T-helper 2 cell treated with Interferon-gamma antibody and Interleukin-4, amounts not matched to agents 5 μg/mL and 100 μg/mL, for 36 hours (primary cell): ENCODE measurements at regions not wholly inside any gene's neighbourhood (a gene's known extent, or its start where the extent isn't known, plus 50 kb on each side); places are given as distances from the start of the nearest gene placed in this dataset.
A peak's percentile ranks its signal among the peaks of the same experiment; 100 is the strongest.

Experiments
- DNase-seq: peaks from one replicate; pipeline ENCODE4 v3.0.0; 2021; ENCODE audit warnings: low spot score
- H3K27ac Mint-ChIP-seq: one replicate; pipeline ENCODE4 v1.8.0; 2021; ENCODE audit warnings: mild to moderate bottlenecking, mixed read lengths
- H3K27me3 Mint-ChIP-seq: one replicate; pipeline ENCODE4 v1.8.0; 2021; ENCODE audit warnings: low read depth, mixed read lengths
- H3K36me3 Mint-ChIP-seq: one replicate; pipeline ENCODE4 v1.8.0; 2021; ENCODE audit warnings: low read depth, mixed read lengths
- H3K4me1 Mint-ChIP-seq: one replicate; pipeline ENCODE4 v1.8.0; 2021; ENCODE audit warnings: low read depth, mixed read lengths
- H3K4me3 Mint-ChIP-seq: one replicate; pipeline ENCODE4 v1.8.0; 2022; ENCODE audit warnings: mild to moderate bottlenecking, moderate library complexity, mixed read lengths
- H3K9me3 Mint-ChIP-seq: one replicate; pipeline ENCODE4 v1.8.0; 2021; ENCODE audit warnings: mixed read lengths

DNA sequence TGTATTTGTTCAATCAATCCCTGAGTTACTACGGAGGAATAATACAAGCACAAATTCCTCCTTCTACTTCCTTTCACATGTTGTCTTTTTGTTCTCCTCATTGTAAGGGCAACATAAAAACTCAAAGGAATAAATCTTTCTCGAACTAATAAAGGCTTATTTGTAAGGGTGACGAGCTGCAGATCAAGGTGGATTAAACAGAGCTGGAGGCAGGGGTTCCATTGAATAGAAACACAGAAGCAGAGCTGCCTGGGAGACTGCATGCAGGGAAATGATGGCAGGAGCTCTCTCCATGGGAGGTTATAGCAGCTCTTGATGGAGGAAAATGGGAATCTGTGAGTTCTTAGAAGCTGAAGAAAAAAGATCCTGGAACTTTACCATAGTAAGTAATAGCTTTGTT lies 160.2 kb downstream of the CYYR1 start:
- peaks cover 10% of the 10 kb centered on the region for H3K4me1 Mint-ChIP-seq
- DNase-seq, result no peak
- no peaks in the 10 kb centered on the region for H3K27me3 Mint-ChIP-seq
- no peaks in the 10 kb centered on the region for H3K36me3 Mint-ChIP-seq
- H3K9me3 Mint-ChIP-seq, result no peaks in the 10 kb centered on the region
- H3K4me3 Mint-ChIP-seq, result no peak overlapping the region
- no peak overlapping the region for H3K27ac Mint-ChIP-seq

DNA sequence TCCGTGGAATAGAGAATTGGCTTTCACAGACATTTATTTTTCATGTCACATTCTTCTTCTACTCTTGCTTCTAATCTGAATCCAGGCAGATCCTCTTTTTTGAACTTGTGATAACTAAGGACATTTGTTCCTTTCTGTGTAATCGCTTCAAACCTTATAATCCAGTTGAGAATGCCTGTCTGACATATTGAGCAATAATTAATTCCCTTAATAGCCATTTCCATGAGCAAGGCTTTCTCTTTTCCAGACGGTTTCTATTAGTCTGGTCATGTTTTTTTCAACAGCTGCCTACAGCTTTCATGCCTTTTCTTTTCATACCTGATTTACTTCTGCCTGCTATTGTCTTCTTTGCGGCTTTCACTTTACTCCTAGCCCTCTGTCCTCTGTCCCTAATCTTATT lies 163.4 kb downstream of the CYYR1 start:
- no peaks in the 10 kb centered on the region for H3K36me3 Mint-ChIP-seq
- DNase-seq, result no peak
- no peak overlapping the region for H3K27ac Mint-ChIP-seq
- H3K27me3 Mint-ChIP-seq, result no peaks in the 10 kb centered on the region
- no peak overlapping the region for H3K4me3 Mint-ChIP-seq
- H3K9me3 Mint-ChIP-seq, result no peaks in the 10 kb centered on the region
- H3K4me1 Mint-ChIP-seq, result peaks cover 24% of the 10 kb centered on the region

DNA sequence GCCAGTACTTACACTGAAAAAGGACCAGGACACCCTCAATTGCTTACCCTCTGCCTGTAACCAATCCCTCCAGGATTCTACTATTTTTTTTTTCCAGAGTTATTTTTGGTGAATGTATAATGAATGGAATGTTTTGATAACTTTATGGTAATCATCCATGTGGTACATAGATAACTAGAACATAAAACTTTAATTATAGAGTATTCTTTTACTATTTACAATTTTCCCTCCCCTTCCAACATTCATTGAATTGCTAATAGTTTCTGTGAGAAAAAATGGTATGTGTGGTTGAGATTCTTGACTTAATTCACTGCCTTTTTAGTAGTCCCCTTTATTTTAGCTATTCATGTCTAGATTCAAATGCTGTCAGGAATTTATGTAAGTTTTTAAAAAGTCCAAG lies 164.6 kb downstream of the CYYR1 start:
- no peaks in the 10 kb centered on the region for H3K9me3 Mint-ChIP-seq
- no peak overlapping the region for H3K27ac Mint-ChIP-seq
- no peak overlapping the region for H3K4me3 Mint-ChIP-seq
- H3K4me1 Mint-ChIP-seq, result peaks cover 24% of the 10 kb centered on the region
- no peaks in the 10 kb centered on the region for H3K36me3 Mint-ChIP-seq
- no peaks in the 10 kb centered on the region for H3K27me3 Mint-ChIP-seq
- no peak for DNase-seq

DNA sequence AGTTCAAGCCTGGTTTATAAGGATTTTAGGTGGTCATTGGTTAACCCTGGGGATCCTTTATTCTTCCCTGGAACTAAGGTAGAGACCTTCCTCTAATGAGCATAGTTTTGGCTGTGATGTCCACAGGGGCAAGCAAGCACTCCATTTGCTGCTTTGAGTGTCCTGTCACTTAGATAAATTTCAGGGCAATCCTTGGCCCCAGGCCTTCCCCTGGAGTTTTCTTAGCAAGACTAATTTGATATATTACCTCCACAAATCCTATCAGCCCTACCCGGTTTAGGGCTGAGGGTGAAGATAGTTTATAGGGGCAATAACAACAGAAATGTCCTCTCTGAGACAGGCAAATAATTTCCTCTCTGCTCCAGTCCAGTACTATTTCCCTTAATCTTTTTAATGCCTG lies 166.6 kb downstream of the CYYR1 start:
- H3K27me3 Mint-ChIP-seq, result no peaks in the 10 kb centered on the region
- peaks cover 24% of the 10 kb centered on the region for H3K4me1 Mint-ChIP-seq
- H3K27ac Mint-ChIP-seq, result peak overlapping the region; percentile 58
- H3K9me3 Mint-ChIP-seq, result no peaks in the 10 kb centered on the region
- no peaks in the 10 kb centered on the region for H3K36me3 Mint-ChIP-seq
- H3K4me3 Mint-ChIP-seq, result peak overlapping the region; percentile 72
- DNase-seq, result no peak

DNA sequence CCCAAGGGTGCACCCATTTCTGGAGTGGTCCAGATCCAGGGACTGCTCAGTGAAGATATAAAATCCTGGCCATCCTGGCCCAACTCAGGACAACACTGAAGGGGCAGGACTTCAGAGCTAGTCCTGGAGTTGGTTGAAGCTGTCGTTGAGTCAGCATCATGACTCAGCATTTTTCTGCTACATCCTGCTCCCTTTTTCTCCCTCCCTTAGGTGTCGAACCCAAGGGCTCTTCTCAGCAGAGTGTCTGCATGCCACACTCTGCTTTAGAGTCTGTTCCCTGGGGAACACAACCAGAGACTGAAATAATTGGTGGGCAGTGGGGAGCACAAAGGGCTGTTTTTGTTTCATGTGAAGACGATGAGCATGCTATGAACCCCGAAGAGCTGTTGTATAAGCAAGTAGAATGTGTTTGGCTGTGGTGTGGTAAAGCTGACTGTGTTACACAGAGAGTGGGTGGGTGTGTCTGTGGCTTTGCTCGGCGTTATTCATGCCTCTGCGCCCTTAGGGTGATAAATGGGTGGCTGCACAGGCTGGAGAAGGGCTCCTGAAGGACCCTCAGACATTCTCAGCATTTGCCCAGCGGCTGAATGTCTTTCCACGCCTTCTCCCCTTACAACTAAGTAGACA lies 167.2 kb downstream of the CYYR1 start:
- Mint-ChIP-seq H3K9me3 (peaks cover 3% of the 10 kb centered on the region), H3K36me3 (no peaks in the 10 kb centered on the region), H3K27ac (peak overlapping the region; percentile 66), H3K27me3 (no peaks in the 10 kb centered on the region), H3K4me3 (peak overlapping the region; percentile 72), H3K4me1 (peaks cover 24% of the 10 kb centered on the region)
- peak; percentile 39 for DNase-seq

DNA sequence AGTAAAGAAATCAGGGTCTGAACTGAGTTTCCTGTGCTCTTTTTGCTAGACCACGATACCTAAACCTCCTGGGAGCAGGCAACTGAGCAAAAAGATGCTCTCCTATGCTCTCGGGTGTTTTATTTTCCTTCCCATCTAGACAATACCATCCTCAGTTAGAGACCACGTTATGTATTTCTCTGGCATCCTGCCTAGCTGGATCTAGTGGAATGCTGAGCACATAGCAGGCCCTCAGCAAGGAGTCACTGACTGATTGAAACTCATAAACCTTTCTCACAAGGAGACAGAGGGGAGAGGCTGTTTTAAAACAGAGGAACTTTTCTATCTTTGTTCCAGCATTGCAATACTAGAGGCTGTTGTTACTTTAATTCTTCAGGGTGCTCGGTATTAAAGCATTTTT lies 168.0 kb downstream of the CYYR1 start:
- Mint-ChIP-seq H3K36me3 (no peaks in the 10 kb centered on the region), H3K27ac (no peak overlapping the region), H3K4me1 (peaks cover 28% of the 10 kb centered on the region), H3K27me3 (no peaks in the 10 kb centered on the region), H3K9me3 (peaks cover 11% of the 10 kb centered on the region), H3K4me3 (no peak overlapping the region)
- no peak for DNase-seq

DNA sequence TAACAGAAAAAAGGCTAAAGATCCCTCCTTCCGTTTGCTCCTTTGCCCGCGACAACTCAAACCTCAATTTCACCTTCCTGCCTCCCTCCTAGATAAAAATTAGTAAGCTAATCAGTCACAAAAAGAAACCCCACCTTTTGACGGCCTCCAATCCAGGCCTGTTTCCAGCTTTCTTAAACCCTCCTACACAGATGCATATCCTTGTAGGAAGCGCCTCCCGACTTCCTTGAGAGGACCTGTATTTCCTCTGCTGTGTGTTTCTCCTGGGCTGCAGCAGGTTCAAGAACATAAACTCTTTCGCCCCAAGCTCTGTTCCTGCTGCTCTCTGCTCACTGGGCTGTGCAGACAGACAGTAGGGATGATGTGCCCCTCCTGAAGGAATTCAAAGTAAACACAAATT lies 168.8 kb downstream of the CYYR1 start:
- no peaks in the 10 kb centered on the region for H3K27me3 Mint-ChIP-seq
- no peak for DNase-seq
- no peaks in the 10 kb centered on the region for H3K36me3 Mint-ChIP-seq
- peaks cover 29% of the 10 kb centered on the region for H3K4me1 Mint-ChIP-seq
- H3K27ac Mint-ChIP-seq, result no peak overlapping the region
- no peak overlapping the region for H3K4me3 Mint-ChIP-seq
- H3K9me3 Mint-ChIP-seq, result peaks cover 14% of the 10 kb centered on the region

DNA sequence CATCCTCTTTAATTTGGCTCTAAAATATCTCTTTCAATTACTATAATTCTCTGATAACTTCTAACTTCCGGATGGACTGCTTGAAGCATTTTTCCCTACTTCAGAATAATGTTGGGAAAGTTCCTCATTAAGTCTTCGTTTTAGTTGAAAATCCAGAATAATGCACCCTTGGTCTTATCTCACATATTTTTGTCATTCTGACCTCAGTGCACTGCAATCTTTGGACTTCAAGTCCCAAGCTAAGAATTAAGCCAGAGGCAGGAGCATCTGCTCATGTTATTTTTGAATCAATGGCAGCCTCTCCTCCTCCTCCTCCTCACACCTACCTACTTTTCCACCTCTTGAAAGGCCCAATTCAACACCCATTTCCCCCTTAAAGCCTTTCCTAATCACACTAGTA lies 169.8 kb downstream of the CYYR1 start:
- DNase-seq, result no peak
- H3K4me1 Mint-ChIP-seq, result peaks cover 22% of the 10 kb centered on the region
- H3K4me3 Mint-ChIP-seq, result no peak overlapping the region
- no peak overlapping the region for H3K27ac Mint-ChIP-seq
- H3K9me3 Mint-ChIP-seq, result peaks cover 22% of the 10 kb centered on the region
- no peaks in the 10 kb centered on the region for H3K36me3 Mint-ChIP-seq
- no peaks in the 10 kb centered on the region for H3K27me3 Mint-ChIP-seq

DNA sequence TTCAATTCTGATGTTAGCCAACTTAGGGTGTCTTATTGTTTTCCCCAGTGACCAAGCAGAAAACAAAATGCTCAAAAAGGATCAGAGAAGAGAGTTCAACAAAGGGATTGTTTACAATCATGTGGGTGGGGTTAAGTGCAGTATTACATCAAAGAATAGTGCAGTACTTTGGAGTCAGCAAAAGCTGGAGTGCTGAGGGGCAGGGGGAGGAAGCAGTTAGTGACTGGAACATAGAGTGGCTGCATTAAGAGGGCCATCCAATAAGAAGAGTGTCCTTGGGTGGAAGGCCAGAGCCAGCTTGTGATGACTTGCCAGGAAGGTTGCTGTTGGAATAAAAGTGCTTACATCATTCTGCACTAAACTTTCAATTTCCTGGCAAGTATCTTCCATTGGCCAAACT lies 175.5 kb downstream of the CYYR1 start:
- H3K4me1 Mint-ChIP-seq, result peaks cover 8% of the 10 kb centered on the region
- no peak overlapping the region for H3K4me3 Mint-ChIP-seq
- H3K27me3 Mint-ChIP-seq, result no peaks in the 10 kb centered on the region
- H3K27ac Mint-ChIP-seq, result no peak overlapping the region
- DNase-seq, result no peak
- no peaks in the 10 kb centered on the region for H3K36me3 Mint-ChIP-seq
- H3K9me3 Mint-ChIP-seq, result peaks cover 22% of the 10 kb centered on the region

DNA sequence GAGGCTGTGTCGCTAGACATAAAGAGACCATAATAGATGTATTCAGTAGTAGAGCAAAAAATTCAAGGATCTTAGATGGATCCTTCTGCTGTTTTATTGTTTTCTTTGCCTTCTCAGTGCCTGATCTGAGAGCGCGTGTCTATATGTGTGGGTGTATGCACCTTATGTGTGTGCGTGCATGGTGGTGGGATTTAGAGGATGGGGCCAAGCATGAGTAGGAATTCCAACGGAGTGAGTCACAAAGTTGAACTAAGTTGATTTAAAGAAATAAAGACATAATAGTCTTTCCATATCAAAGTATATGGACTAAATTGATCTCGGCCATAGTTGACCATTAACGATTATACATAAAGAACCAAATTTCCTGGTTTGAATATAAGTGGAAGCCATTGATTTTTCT lies 178.7 kb downstream of the CYYR1 start:
- Mint-ChIP-seq H3K27me3 (no peaks in the 10 kb centered on the region), H3K36me3 (no peaks in the 10 kb centered on the region), H3K9me3 (peaks cover 8% of the 10 kb centered on the region), H3K27ac (no peak overlapping the region), H3K4me1 (no peaks in the 10 kb centered on the region), H3K4me3 (no peak overlapping the region)
- no peak for DNase-seq

DNA sequence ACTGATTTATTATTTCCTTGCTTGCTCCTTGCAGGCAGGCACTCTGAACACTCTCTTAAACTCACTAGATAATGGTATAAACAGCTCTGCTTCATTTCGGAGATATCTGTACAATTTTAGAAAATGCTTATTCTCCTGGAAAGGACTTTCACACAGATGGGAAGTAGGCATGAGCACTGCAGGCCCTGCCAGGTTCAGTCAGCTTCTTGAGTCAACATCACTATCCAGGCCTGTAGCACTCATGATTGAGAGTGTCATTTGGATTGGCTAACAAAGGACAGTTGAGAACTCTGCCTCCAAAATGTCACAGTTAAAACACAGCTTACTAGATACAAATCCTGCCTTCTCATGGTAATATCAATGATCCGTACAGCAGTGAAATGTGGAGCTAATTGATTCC lies 181.9 kb downstream of the CYYR1 start:
- H3K36me3 Mint-ChIP-seq, result no peaks in the 10 kb centered on the region
- no peaks in the 10 kb centered on the region for H3K4me1 Mint-ChIP-seq
- H3K9me3 Mint-ChIP-seq, result peaks cover 10% of the 10 kb centered on the region
- no peak for DNase-seq
- H3K27ac Mint-ChIP-seq, result no peak overlapping the region
- no peak overlapping the region for H3K4me3 Mint-ChIP-seq
- no peaks in the 10 kb centered on the region for H3K27me3 Mint-ChIP-seq

DNA sequence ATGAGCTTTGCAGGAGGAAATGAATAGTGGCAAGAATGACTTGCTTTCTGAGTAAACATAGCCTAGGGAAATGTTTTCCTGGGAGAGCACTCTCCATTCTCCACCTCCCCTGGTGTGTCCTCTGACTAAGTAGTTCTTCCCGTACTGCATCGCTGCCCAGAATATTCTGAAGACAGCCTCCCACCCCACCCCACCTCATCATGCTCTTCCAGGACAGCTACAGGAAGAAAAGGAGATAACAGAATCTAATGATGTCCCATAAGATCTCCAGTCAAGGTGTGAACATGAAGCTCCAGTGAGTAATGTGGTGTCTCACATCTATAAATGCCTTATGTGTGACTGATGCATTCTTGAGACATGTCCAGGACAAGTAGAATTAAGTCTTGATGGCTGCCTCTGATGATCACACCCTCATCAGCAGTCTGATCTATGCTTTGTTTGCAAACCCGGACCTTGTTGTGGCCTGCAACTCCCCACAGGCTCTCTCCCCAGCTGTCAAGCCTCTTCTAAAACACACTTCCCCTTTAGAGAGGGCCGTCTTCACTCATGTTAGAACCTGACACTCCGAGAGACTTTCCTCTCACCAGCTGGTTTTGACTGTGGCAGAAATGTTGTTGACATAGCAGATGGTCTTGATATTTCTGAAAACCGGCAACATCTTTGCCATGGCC lies 183.0 kb downstream of the CYYR1 start:
- no peaks in the 10 kb centered on the region for H3K27me3 Mint-ChIP-seq
- DNase-seq, result no peak
- H3K4me1 Mint-ChIP-seq, result no peaks in the 10 kb centered on the region
- H3K9me3 Mint-ChIP-seq, result peaks cover 14% of the 10 kb centered on the region
- H3K36me3 Mint-ChIP-seq, result no peaks in the 10 kb centered on the region
- no peak overlapping the region for H3K27ac Mint-ChIP-seq
- H3K4me3 Mint-ChIP-seq, result no peak overlapping the region

DNA sequence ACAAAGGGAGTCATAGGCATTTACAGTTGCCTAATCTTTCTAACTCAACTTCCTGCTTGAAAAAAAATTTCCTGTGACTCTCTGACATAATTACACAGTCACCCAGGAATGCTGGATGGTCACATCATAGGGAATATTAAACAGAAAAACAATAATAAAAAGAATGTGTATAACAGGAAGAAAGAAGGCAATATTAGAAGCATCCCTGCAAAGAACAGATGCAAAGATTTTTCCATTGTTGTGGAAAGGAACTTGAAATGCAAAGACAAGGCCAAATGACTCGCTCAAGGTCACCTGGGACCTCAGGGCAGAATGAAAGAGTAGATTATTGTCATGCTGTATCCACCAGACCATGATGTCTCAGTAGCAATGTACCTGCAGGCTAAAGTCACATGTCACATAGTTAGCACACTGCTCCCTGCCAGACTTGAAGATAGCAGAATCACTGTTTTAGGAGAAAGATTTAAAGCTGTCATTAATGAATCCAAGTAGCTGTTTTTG lies 184.3 kb downstream of the CYYR1 start:
- Mint-ChIP-seq H3K9me3 (peaks cover 14% of the 10 kb centered on the region), H3K4me1 (no peaks in the 10 kb centered on the region), H3K36me3 (no peaks in the 10 kb centered on the region), H3K4me3 (no peak overlapping the region), H3K27me3 (no peaks in the 10 kb centered on the region), H3K27ac (no peak overlapping the region)
- no peak for DNase-seq

DNA sequence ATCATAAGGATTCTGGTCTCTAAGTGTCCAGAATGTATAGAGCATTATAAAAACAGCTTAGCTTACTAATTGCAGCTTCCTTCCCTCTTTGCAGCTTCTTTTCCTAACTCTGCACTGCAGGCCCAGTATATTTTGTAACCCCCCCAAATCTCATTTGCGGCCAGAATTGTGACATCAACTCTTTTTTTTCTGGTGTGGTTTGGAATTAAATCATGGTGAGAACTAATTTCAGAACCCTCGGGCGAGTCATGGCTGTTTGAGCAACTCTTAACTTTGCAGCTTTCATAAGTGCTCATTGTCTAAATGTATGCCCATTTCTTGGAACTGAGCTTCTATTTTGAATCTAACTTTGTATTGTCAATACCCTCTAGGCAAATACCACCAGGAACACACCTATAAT lies 187.4 kb downstream of the CYYR1 start:
- DNase-seq, result no peak
- Mint-ChIP-seq H3K9me3 (peaks cover 20% of the 10 kb centered on the region), H3K36me3 (no peaks in the 10 kb centered on the region), H3K4me3 (no peak overlapping the region), H3K4me1 (no peaks in the 10 kb centered on the region), H3K27ac (no peak overlapping the region), H3K27me3 (no peaks in the 10 kb centered on the region)

DNA sequence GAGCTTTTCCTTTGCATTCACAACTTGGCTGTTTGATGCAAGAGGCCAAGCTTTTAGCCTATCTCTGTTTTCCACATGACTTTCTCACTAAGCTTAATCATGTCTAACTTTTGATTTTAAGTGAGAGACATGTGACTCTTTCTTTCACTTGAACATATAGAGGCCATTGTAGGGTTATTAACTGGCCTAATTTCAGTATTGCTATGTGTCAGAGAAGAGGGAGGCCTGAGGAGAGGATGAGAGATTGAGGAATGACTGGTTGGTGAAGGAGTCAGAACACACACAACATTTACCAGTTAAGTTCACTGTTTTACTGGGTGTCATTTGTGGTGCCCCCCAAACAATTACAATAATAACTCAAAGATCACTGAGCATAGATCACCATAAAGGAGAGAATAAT lies 193.5 kb downstream of the CYYR1 start:
- H3K27ac Mint-ChIP-seq, result no peak overlapping the region
- H3K9me3 Mint-ChIP-seq, result peaks cover 6% of the 10 kb centered on the region

More for the DNA sequence above, 193.5 kb downstream of the CYYR1 start:
- Mint-ChIP-seq H3K27me3 (no peaks in the 10 kb centered on the region), H3K4me3 (no peak overlapping the region), H3K36me3 (no peaks in the 10 kb centered on the region), H3K4me1 (no peaks in the 10 kb centered on the region)
- no peak for DNase-seq
